ENCODE measurements at regions not wholly inside any gene's neighbourhood (a gene's known extent, or its start where the extent isn't known, plus 50 kb on each side); places are given as distances from the start of the nearest gene placed in this dataset.

DNA sequence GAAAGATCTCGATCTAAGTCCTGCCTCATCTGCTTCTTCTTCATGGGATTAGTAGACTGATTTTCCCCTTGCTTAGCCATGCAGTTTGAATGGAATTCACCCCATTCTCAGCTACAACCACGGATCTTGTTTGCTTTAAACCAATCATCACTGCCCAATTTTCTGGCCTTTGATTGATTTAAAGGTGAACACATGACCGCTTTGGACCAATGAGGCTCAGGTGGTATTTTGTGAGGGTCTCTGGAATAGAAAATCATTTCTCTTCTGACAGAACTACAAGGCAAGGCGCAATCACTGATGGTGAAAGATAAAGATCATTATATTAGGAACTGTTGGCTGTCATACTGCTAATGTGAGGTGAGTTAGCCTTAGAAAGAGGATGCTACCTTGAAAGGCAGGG lies 213.0 kb upstream of the PLEKHG7 start:
- no peak overlapping the region for H3K4me3 ChIP-seq (ENCODE audit: low read depth, low read length)
- no peaks in the 10 kb centered on the region for H3K9me3 ChIP-seq (ENCODE audit: control insufficient read depth, insufficient read depth, low read depth, low read length)
- TF ChIP-seq ZNF433 (tag by site-specific recombination; IDR thresholded peaks at IDR 0.05; ENCODE audit: low read depth) (no peak), ZNF449 (tag by site-specific recombination; IDR thresholded peaks at IDR 0.05) (no peak), ZNF610 (tag by site-specific recombination; IDR thresholded peaks at IDR 0.05; ENCODE audit: borderline replicate concordance) (no peak), ZNF785 (tag by site-specific recombination; IDR thresholded peaks at IDR 0.05) (no peak), ZNF350 (tag by site-specific recombination; IDR thresholded peaks at IDR 0.05) (no peak), ZNF658 (tag by site-specific recombination; IDR thresholded peaks at IDR 0.05) (no peak), ZNF600 (tag by site-specific recombination; IDR thresholded peaks at IDR 0.05) (no peak), ZNF19 (tag by site-specific recombination; IDR thresholded peaks at IDR 0.05; ENCODE audit: low read depth) (no peak), BCL11B (tag by site-specific recombination; IDR thresholded peaks at IDR 0.05; ENCODE audit: low read depth) (no peak)
- POLR2A ChIA-PET, result no interaction called here
- no peaks in the 10 kb centered on the region for H3K4me1 ChIP-seq (ENCODE audit: control insufficient read depth, insufficient read depth, low read length)
- no peaks in the 10 kb centered on the region for H3K36me3 ChIP-seq (ENCODE audit: control insufficient read depth in 2 of 2, insufficient read depth in 1 of 2, low read length in 2 of 2)
- CTCF ChIA-PET, result no interaction called here
- no peak overlapping the region for H3K27ac ChIP-seq (ENCODE audit: extremely low read depth, low read depth, low read length)

DNA sequence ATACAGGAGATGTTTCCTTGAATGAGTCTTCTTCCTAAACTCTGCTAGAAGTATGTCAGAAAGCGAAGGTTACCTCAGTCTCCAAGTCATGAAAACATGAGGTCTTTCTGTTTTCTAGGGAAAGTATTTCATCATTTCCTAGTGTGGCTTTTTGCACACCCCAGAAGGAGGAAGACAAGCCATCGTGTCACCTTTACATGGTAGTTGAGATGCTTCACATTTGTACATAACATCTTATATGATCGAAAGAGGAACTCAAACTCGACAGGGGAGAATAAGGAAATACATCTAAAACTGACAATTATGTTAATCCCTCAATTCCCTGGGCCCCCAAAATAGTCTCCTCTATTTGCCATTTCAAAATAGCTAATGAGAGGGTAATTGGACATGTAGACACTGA lies 214.1 kb upstream of the PLEKHG7 start:
- H3K27ac ChIP-seq (ENCODE audit: extremely low read depth, low read depth, low read length), result no peak overlapping the region
- H3K36me3 ChIP-seq (ENCODE audit: control insufficient read depth in 2 of 2, insufficient read depth in 1 of 2, low read length in 2 of 2), result no peaks in the 10 kb centered on the region
- TF ChIP-seq GLI2 (tag by site-specific recombination; IDR thresholded peaks at IDR 0.05; ENCODE audit: borderline replicate concordance, low read depth) (no peak), MZF1 (tag by site-specific recombination; IDR thresholded peaks at IDR 0.05; ENCODE audit: borderline replicate concordance) (no peak), ZNF660 (tag by site-specific recombination; IDR thresholded peaks at IDR 0.05) (no peak), GFI1B (tag by site-specific recombination; IDR thresholded peaks at IDR 0.05) (no peak)
- TF ChIP-seq, protein P1, sequence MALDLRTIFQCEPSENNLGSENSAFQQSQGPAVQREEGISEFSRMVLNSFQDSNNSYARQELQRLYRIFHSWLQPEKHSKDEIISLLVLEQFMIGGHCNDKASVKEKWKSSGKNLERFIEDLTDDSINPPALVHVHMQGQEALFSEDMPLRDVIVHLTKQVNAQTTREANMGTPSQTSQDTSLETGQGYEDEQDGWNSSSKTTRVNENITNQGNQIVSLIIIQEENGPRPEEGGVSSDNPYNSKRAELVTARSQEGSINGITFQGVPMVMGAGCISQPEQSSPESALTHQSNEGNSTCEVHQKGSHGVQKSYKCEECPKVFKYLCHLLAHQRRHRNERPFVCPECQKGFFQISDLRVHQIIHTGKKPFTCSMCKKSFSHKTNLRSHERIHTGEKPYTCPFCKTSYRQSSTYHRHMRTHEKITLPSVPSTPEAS (tag by site-specific recombination; IDR thresholded peaks at IDR 0.05), result no peak
- CTCF ChIA-PET, result no interaction called here
- H3K4me1 ChIP-seq (ENCODE audit: control insufficient read depth, insufficient read depth, low read length), result no peaks in the 10 kb centered on the region
- H3K9me3 ChIP-seq (ENCODE audit: control insufficient read depth, insufficient read depth, low read depth, low read length), result no peaks in the 10 kb centered on the region
- no peak overlapping the region for H3K4me3 ChIP-seq (ENCODE audit: low read depth, low read length)
- POLR2A ChIA-PET, result no interaction called here

DNA sequence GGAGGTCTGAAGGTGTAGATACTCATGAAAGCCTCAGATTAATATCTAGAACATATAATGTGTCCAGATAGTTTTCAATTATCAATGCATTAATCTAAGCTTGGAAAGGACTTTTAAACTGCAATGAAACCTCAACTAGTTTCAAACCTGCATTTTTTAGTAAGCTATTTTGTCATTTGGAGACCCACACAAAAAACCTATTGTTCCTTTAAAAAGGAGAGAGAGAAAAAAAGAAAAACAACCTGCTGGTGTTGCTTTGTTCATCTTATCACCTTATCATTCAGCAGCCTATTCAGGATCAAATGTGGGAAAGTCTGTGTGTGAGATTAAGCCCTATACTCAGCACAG lies 215.7 kb upstream of the PLEKHG7 start:
- no peaks in the 10 kb centered on the region for H3K4me1 ChIP-seq (ENCODE audit: control insufficient read depth, insufficient read depth, low read length)
- no peaks in the 10 kb centered on the region for H3K9me3 ChIP-seq (ENCODE audit: control insufficient read depth, insufficient read depth, low read depth, low read length)
- no peaks in the 10 kb centered on the region for H3K36me3 ChIP-seq (ENCODE audit: control insufficient read depth in 2 of 2, insufficient read depth in 1 of 2, low read length in 2 of 2)
- ChIA-PET POLR2A (interaction anchor here (0.7 kb wide), 1 partner anchor 1101 kb away, joined by 3 read pairs; no protein-coding TSS in a partner anchor), CTCF (no interaction called here)
- H3K4me3 ChIP-seq (ENCODE audit: low read depth, low read length), result no peak overlapping the region
- no peak overlapping the region for H3K27ac ChIP-seq (ENCODE audit: extremely low read depth, low read depth, low read length)
- TF ChIP-seq ZNF48 (tag by site-specific recombination; IDR thresholded peaks at IDR 0.05) (no peak), ZBTB26 (tag by site-specific recombination; optimal IDR thresholded peaks at IDR 0.05) (no peak), PRDM10 (tag by site-specific recombination; IDR thresholded peaks at IDR 0.05) (no peak), ZNF785 (tag by site-specific recombination; IDR thresholded peaks at IDR 0.05) (no peak), ZIC2 (tag by site-specific recombination; IDR thresholded peaks at IDR 0.05) (no peak), ZBTB17 (tag by site-specific recombination; IDR thresholded peaks at IDR 0.05) (no peak)
- TF ChIP-seq, protein P2, sequence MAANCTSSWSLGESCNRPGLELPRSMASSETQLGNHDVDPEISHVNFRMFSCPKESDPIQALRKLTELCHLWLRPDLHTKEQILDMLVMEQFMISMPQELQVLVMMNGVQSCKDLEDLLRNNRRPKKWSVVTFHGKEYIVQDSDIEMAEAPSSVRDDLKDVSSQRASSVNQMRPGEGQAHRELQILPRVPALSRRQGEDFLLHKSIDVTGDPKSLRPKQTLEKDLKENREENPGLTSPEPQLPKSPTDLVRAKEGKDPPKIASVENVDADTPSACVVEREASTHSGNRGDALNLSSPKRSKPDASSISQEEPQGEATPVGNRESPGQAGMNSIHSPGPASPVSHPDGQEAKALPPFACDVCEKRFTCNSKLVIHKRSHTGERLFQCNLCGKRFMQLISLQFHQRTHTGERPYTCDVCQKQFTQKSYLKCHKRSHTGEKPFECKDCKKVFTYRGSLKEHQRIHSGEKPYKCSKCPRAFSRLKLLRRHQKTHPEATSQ (tag by site-specific recombination; IDR thresholded peaks at IDR 0.05), result no peak
